NCI-H2171 (cell line): ENCODE measurements at regions not wholly inside any gene's neighbourhood (a gene's known extent, or its start where the extent isn't known, plus 50 kb on each side); places are given as distances from the start of the nearest gene placed in this dataset.
"Not testable (repeated sequence)": the region's sequence is repeated elsewhere in the genome, so short reads cannot be mapped to it uniquely, and the experiment has no call there.

Source experiments
- DNase-seq: peaks from one replicate; lab custom pipeline; 2025; lab: John Stamatoyannopoulos, UW

- DNase-seq = no peak
Observed at GRCh38 chr4:59608466-59608865, 1591.7 kb upstream of the ADGRL3 start.

DNA sequence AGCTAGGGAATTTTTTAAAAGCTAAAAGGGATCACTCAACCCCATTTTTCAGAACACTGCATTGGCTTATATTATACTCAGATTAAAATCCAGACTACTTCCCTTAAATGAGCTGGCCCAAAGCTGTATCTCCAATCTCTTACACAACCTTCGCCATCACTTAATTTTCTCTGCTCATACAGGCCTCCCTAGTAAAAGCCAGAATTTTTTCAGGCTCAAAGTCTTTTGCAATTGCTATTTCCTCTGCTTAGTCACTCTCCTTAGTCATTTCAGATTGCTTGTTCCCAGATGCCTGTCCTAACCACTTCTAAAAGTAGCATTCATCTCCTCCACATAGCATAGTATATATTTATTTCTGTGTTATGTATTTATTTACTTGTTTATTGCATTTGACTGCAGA lies 1587.9 kb upstream of the ADGRL3 start:
- DNase-seq = no peak

DNA sequence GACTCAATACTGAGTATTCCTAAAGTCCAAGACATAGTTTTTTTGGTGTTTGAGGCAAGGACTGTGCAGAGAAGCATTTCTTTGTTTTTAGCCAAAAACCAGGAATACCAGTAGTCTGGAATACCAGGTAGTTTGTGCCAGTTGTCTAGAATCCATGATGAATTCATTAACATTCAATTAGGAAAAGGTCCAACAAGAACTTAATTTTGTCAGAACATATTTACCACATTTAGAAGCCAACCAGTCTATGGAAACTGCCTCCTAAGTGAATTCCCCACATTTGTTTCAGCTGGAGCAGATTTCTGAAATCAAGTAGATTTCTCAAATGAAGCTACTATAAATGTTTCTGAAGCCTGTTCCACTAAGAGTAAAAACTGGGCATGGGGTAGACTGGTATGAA lies 1584.8 kb upstream of the ADGRL3 start:
- DNase-seq = no peak

DNA sequence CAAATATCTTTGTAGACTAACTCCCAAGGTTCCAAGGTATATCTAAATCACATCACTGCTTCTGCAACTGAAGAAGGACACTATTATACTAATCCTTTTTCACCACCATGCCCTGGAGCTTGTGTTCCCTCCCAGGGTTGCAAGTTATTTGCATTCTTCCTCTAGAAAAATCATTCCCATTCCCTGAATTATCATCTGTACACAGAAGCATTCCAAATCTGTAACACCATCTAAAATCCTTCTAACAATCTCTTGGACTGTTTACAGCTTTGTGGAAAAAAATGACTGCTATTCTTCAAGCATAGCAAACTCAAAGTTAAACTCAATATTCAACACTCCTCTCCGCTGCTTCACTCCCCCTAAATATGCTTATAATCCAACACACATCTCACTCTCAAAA lies 1570.8 kb upstream of the ADGRL3 start:
- no peak for DNase-seq

GRCh38 chr4:59630235-59630634 lies 1569.9 kb upstream of the ADGRL3 start:
- no peak for DNase-seq

DNA sequence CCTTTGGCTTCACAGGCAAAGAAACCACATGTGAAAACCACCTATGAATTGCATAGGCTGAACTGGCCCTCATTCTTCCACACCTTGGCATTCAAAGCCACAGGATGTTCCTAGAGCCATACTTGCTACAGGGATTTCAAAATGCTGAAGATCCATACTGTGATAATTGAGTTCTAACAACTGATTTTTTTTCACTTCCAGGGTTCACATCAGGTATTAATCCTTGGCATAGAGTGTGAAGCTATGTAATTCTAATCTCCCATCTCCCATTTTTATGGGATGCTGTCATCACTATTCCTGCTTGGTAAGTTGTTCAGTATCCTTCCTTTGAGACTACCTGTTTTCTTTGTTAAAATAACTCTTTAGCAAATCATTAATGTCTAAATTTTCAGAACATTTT lies 1569.2 kb upstream of the ADGRL3 start:
- no peak for DNase-seq

DNA sequence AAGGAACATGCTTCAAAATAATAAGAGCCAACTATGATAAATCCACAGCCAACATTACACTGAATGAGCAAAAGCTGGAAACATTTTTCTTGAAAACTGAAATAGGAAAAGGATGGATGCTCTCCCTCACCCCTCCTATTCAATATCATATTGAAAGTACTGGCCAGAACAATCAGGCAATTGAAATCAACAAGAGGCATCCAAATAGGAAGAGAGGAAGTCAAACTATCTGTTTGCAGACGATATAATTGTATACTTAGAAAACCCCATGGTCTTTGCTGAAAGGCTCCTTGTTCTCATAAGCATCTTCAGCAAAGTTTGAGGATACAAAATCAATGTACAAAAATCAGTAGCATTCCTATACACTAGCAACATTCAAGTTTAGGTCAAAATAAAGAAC lies 1562.5 kb upstream of the ADGRL3 start:
- no peak for DNase-seq

- DNase-seq = no peak
Observed at GRCh38 chr4:59643682-59644081, 1556.4 kb upstream of the ADGRL3 start.

- DNase-seq = no peak
Observed at GRCh38 chr4:59644765-59645164, 1555.4 kb upstream of the ADGRL3 start.

- no peak for DNase-seq
Observed at GRCh38 chr4:59646082-59646481, 1554.0 kb upstream of the ADGRL3 start.

- DNase-seq = no peak
Observed at GRCh38 chr4:59647011-59647410, 1553.1 kb upstream of the ADGRL3 start.

GRCh38 chr4:59647500-59647899 lies 1552.6 kb upstream of the ADGRL3 start:
- DNase-seq = no peak

DNA sequence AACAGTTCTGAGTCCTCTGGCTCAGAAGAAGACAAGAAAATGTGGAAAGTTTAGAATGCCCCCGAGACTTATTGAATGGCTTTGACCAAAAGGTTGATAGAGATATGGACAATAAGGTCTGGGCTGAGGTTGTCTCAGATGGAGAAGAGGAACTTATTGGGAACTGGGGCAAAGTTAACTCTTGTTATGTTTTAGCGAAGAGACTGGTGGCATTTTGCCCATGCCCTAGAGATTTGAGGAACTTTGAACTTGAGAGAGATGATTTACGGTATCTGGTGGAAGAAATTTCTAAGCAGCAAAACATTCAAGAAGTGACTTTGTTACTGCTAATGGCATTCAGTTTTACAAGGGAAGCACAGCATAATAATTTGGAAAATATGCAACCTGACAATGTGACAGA lies 1549.3 kb upstream of the ADGRL3 start:
- no peak for DNase-seq

DNA sequence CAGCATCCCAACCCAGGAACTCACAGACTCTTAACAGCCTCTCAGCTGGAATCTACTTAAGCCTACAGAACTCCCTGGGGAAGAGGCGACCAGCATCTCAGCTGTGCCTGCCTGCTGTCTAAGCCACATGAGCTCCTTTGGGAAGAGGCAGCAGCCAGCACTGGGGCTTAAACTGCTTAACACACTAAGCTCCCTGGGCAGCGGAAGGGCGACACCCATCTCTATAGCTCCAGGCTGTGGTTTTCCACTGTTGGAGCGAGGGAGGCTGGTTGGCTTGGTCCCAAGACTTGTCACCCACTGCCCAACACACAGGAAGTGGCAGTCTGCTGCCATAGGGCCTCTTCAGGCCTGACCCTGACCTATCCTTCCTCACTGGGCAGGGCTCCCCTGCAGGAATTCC lies 1544.1 kb upstream of the ADGRL3 start:
- DNase-seq = no peak

DNA sequence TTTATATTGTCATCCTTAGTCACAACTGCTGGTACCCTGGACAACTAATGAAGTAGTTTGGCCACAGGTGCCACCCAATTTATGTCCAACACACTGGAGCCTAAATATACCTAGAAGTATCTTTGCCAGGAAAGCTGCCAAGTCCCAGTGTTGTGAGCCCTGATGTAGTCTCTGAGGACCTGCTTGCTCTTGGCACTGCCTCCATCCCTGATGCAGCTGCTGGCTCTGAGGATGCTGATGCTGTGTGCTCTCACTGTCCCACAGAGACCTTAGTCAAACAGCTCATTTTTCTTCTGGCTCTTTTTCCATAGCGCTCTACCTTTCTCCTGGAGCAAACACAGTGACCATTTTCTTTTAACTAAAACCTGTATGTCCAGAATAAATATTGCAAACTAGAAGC lies 1535.4 kb upstream of the ADGRL3 start:
- no peak for DNase-seq

GRCh38 chr4:59666645-59667044 lies 1533.5 kb upstream of the ADGRL3 start:
- no peak for DNase-seq

DNA sequence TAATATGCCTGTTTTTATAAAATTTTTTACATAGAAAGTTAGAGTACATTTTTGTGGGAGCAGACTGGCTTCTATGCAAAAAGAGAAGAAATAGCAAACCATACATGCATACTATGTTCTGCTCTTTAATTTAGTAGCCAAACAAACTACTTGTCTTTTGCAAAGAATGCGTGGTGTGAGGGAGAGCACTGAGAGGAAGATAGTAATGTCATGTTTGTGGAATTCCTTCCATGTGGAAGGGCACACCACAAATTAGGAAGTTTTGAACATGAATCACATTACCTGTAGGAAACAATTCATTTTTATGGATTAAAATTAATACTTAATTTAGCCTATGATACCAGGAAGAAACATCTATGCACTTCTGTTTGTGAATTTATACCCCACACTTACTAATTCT lies 1529.1 kb upstream of the ADGRL3 start:
- no peak for DNase-seq

DNA sequence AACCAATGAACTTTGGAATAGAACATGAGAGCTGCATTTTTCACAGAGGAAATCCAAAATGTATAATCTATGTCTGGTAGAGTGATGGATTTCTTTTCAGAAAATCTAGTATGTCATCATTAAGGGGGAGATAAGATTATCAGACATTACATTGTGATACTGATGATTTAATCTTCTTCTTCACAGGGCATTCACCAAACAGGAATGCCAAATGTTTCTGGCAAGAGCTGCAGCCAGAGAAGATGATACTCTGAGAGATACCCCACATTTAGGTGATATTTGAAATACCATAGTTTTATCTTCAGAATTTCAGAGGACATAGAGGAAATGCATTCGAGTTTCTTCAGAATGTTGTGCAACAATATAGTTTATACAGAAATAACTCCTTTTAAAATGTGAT lies 1523.7 kb upstream of the ADGRL3 start:
- DNase-seq = no peak

- not testable (repeated sequence) for DNase-seq
Observed at GRCh38 chr4:59676992-59677391, 1523.1 kb upstream of the ADGRL3 start.

DNA sequence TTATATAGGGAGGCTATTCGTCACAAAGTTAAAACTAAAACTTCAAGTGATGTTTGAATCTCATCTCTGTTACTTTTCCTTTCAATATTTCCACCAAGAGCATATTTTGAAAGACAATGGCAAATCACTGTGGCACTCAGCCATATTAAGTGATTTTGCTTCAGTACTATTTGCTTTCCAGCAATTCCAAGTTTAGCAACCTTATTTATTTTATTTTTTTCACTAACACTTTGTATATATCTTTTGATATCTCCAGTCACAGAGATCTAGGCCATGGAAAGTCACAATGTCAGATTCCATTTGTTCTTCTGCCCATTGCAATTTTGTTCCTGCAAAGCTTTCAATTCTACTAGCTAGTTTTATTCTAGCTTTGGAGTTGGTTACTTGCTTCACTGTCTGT lies 1514.5 kb upstream of the ADGRL3 start:
- DNase-seq = no peak

DNA sequence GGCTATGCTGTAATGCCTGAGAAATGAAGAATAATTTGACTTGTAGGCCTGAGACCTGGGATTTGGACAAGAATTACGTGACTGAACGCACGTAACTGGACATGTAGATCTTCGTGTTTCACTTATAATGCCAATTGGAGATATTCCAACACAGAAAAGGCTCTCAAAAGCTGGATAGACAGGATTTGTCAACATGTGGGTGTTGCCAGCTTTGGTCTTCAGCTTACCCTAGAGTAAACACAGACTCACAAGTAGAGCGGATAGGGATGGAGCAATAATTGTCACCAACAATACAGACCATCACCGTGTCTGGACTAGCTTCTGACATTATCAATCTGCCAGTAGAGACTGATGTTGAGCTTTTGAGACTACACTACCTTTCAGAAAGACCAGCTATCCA lies 1511.0 kb upstream of the ADGRL3 start:
- DNase-seq = no peak

- DNase-seq = no peak
Observed at GRCh38 chr4:59695355-59696053, 1504.6 kb upstream of the ADGRL3 start.

- DNase-seq = no peak
Observed at GRCh38 chr4:59698041-59698440, 1502.1 kb upstream of the ADGRL3 start.

DNA sequence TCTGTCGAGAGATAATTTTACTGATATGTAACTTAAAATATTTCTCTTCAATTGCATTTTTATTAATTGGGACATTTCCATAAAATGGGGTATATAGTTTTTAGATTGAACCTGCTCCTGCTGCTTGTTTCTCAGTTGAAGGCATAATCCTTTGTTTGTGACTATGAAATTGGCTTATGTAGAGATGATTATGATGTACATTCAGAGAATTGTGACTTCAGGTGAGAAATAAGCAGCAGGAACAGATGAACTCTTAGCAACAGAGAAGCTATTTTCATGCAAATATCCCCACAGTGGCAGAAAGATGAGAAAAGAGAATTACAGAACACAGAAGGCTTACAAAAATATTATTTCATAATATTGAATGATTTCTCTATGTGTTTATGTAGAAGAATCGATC lies 1499.5 kb upstream of the ADGRL3 start:
- DNase-seq = no peak

- no peak for DNase-seq
Observed at GRCh38 chr4:59704616-59705015, 1495.5 kb upstream of the ADGRL3 start.
